ENCODE measurements at regions not wholly inside any gene's neighbourhood (a gene's known extent, or its start where the extent isn't known, plus 50 kb on each side); places are given as distances from the start of the nearest gene placed in this dataset.

DNA sequence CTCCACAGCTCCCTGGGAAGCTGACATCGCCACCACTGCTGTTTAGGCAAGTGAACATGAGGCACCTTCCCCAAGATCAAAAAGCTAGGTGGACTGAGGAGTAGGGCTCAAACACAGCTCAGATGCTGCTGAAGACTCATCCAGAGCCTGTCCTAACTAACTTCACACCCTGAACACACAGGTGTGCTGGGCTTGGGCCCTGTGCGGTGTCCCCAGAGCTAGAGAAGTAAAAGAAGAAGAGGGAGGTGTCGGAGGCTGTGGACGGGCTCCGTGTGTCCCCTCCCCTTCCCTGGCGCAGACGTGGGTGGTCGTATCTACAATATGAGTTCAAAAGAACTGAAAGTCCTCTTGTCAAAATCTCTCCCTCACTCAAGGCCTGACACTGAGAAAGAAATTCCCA lies 373.4 kb upstream of the MGMT start:
- ATAC-seq (ENCODE audit: low read depth) (no peak), DNase-seq (no peak)
- CTCF ChIA-PET, result no interaction called here
- Mint-ChIP-seq H3K9me3 (no peaks in the 10 kb centered on the region), H3K36me3 (ENCODE audit: low read depth) (no peaks in the 10 kb centered on the region), H3K4me3 (no peak overlapping the region), H3K27me3 (peaks cover 1% of the 10 kb centered on the region), H3K27ac (no peak overlapping the region), H3K4me1 (no peaks in the 10 kb centered on the region)
- POLR2A ChIA-PET, result no interaction called here
- TF ChIP-seq, protein P1, sequence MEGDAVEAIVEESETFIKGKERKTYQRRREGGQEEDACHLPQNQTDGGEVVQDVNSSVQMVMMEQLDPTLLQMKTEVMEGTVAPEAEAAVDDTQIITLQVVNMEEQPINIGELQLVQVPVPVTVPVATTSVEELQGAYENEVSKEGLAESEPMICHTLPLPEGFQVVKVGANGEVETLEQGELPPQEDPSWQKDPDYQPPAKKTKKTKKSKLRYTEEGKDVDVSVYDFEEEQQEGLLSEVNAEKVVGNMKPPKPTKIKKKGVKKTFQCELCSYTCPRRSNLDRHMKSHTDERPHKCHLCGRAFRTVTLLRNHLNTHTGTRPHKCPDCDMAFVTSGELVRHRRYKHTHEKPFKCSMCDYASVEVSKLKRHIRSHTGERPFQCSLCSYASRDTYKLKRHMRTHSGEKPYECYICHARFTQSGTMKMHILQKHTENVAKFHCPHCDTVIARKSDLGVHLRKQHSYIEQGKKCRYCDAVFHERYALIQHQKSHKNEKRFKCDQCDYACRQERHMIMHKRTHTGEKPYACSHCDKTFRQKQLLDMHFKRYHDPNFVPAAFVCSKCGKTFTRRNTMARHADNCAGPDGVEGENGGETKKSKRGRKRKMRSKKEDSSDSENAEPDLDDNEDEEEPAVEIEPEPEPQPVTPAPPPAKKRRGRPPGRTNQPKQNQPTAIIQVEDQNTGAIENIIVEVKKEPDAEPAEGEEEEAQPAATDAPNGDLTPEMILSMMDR (IDR thresholded peaks at IDR 0.05), result no peak
- intact Hi-C loops (cut with micrococcal nuclease), result no loop called here

DNA sequence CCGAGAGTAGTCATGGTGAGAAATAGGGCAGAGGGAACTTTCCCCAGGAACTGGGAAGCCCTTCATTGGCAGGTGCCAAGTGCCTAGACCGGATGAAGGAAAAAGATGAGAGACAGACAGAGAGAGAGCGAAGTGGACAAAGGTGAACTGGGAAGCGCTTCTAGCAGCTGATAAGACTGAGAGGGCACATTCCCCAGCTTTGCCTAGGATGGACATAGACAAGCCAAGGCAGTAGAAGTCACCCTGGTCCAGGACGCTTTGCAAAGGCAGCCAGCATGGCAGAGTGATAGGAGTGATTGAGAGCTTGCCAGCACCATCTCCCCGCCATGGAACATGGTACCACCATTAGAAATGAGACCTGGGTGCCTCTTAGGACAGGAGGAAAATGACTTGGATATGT lies 372.8 kb upstream of the MGMT start:
- H3K9me3 Mint-ChIP-seq, result no peaks in the 10 kb centered on the region
- no peak overlapping the region for H3K4me3 Mint-ChIP-seq
- no peaks in the 10 kb centered on the region for H3K4me1 Mint-ChIP-seq
- ATAC-seq (ENCODE audit: low read depth) (no peak), DNase-seq (no peak)
- intact Hi-C loops (cut with micrococcal nuclease), result no loop called here
- POLR2A ChIA-PET, result no interaction called here
- CTCF ChIA-PET, result no interaction called here
- TF ChIP-seq, protein P1 (IDR thresholded peaks at IDR 0.05), result no peak
- no peaks in the 10 kb centered on the region for H3K36me3 Mint-ChIP-seq (ENCODE audit: low read depth)
- no peak overlapping the region for H3K27ac Mint-ChIP-seq
- peaks cover 1% of the 10 kb centered on the region for H3K27me3 Mint-ChIP-seq

DNA sequence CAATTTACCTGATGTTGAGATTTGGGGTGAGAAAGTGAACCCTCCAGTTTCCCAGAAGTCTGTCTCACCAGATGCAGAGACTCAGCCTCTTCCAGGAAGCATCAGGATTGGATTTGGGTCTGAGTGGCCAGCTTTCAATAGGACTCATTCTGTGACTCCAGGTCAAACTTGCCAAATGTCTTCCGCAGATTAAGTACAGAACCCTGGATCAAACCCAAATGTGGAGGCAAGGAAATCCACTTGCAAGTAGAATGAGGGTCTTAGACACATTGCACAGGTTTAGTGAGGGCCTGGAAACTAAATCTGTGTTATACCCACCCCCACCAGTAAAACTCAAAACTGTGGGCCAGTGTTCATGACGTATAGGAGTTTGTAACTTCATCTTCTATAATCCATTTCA lies 372.2 kb upstream of the MGMT start:
- H3K4me1 Mint-ChIP-seq, result no peaks in the 10 kb centered on the region
- ChIA-PET POLR2A (no interaction called here), CTCF (no interaction called here)
- no peak overlapping the region for H3K4me3 Mint-ChIP-seq
- H3K27ac Mint-ChIP-seq, result no peak overlapping the region
- H3K36me3 Mint-ChIP-seq (ENCODE audit: low read depth), result no peaks in the 10 kb centered on the region
- DNase-seq, result no peak
- H3K9me3 Mint-ChIP-seq, result no peaks in the 10 kb centered on the region
- TF ChIP-seq, protein P1 (IDR thresholded peaks at IDR 0.05), result no peak
- H3K27me3 Mint-ChIP-seq, result peaks cover 1% of the 10 kb centered on the region
- no peak for ATAC-seq (ENCODE audit: low read depth)
- intact Hi-C loops (cut with micrococcal nuclease), result no loop called here

DNA sequence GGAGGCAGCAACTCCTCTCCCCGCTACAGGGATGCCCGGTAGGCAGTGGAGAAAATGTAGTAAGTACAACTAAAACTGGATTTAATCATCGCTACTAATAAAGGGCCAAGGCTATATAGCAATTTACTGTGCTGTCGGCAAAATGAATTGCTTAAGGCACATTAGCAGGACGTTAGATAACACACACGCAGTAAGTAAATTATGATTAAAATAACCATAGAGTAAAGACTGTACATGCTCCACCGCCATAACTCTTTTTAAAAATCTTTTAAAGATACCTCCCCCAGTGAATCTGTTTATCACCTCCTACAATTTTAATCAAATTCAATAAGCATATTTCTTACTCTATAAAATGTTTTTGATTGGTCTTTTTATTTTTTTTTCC lies 371.4 kb upstream of the MGMT start:
- ChIA-PET CTCF (no interaction called here), POLR2A (no interaction called here)
- no peak for DNase-seq
- Mint-ChIP-seq H3K4me1 (no peaks in the 10 kb centered on the region), H3K27ac (no peak overlapping the region), H3K27me3 (peaks cover 1% of the 10 kb centered on the region), H3K36me3 (ENCODE audit: low read depth) (no peaks in the 10 kb centered on the region), H3K9me3 (no peaks in the 10 kb centered on the region), H3K4me3 (no peak overlapping the region)
- ATAC-seq (ENCODE audit: low read depth), result no peak
- intact Hi-C loops (cut with micrococcal nuclease), result no loop called here
- TF ChIP-seq, protein P1 (IDR thresholded peaks at IDR 0.05), result no peak

DNA sequence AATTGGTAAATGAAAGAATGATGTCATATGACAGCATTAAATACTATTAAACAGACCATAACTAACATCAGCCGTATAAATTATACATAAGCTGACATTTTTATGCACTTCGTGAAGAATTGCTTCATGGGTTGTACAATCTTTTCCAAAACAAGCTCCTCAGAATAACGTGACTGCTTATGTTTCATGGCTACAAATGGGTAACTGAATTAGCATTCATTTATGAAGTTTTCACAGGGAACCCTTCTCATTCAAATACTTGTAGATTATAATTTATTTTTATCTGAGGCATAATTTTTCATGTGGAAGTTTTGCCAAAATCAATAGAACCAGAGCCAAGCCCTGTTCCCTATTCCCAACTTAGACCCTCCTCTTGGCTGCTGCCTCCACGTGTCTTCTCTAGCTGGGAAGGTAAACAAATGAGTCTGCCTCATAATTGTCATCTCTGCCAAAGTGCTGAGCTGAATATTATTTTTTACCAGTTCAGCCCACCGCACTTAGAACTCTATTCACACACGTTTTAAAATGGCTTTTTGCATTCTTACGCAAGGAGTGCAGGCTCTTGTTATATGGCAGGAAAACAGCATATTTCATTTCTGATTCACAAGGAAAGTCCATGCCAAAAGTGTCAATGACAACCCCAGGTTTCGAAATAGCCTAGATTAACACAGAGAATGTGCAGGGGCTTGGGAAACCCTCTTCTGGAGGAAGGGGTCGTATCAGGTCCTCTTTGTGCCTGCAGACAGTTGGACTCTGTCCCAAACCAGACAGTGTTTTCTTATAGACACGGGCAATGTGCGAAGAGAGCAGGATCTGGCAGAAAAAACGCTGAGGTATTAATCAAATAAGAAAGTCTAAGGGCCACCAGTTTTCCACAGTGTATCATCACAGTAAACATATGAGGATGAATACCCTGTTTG lies 370.7 kb upstream of the MGMT start:
- H3K27me3 Mint-ChIP-seq, result no peaks in the 10 kb centered on the region
- ATAC-seq (ENCODE audit: low read depth) (no peak), DNase-seq (no peak)
- no peak overlapping the region for H3K4me3 Mint-ChIP-seq
- intact Hi-C loops (cut with micrococcal nuclease), result no loop called here
- TF ChIP-seq, protein P1 (IDR thresholded peaks at IDR 0.05), result no peak
- H3K36me3 Mint-ChIP-seq (ENCODE audit: low read depth), result no peaks in the 10 kb centered on the region
- H3K27ac Mint-ChIP-seq, result no peak overlapping the region
- ChIA-PET CTCF (no interaction called here), POLR2A (no interaction called here)
- H3K4me1 Mint-ChIP-seq, result no peaks in the 10 kb centered on the region
- no peaks in the 10 kb centered on the region for H3K9me3 Mint-ChIP-seq
